ENCODE measurements at regions not wholly inside any gene's neighbourhood (a gene's known extent, or its start where the extent isn't known, plus 50 kb on each side); places are given as distances from the start of the nearest gene placed in this dataset.

GRCh38 chr3:177599837-177600236 lies 402.6 kb upstream of the TBL1XR1 start:
- DNase-seq (ENCODE audit: low read depth): no peak

DNA sequence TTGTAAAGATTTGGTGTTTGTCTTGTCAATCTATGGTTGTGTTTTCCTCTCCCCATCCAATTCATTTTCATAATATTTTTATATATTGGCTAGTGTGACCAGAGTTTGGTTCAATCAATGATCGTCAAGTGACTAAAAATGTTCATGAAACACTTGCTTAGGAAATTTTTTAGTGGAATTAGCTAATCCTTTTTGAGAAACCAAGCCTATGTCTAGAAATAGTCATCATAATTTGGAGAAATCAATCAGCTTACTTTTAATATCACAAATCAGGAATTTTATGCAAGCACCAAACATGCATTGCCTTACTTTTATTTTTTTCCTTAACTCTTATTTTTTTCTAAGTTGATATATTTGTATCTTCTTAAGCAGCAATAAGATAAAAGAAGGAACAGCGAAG lies 403.1 kb upstream of the TBL1XR1 start:
- DNase-seq (ENCODE audit: low read depth): no peak

- DNase-seq (ENCODE audit: low read depth): no peak
Measured at GRCh38 chr3:177601152-177601551, 403.9 kb upstream of the TBL1XR1 start.

DNA sequence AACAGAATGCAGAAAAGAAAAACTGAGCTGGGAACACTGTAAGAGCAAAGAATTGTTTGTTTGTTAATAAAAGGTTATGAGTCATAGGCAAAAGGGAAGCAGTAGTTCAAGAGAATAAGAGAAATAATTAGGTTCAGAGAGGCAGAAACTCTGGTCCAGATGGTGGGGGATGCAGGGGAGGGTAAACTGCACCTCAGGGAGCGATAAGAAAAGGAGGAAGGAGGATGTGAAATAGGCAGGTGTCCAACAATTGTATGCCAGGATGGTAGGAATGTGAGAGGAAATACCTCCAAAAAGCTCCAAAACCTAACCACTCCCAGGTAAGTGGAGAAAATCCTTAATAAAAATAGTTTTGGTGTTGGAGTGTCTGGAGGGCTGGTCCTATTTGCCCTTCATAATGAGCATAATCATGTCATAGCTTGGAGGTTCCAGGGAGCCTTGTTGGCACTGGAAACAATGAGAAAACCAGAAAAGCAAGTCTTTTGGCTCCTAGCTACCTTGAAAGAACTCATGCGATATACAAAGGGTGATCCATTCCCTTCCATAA lies 405.4 kb upstream of the TBL1XR1 start:
- DNase-seq (ENCODE audit: low read depth): no peak

DNA sequence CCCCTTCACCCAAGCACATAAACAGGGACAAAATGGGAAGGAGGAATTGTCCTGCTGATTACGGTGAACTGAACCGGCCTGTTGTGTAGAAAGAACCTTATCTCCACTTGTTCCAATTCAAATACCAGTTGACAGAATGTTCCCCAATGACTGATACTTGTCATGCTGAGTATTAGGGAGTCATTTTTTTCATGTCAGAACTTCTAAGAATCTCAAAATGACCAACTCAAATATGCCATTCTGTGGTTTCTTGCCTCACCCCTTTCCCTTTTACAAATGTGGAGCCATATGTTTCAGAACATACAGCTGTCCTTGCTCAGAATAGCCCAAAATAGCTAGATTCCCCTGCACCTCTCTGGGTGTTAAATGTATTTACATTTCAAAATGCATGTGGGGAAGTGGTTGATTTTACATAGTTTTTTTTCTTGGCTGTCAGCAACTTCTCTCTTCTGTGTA lies 405.9 kb upstream of the TBL1XR1 start:
- no peak for DNase-seq (ENCODE audit: low read depth)

DNA sequence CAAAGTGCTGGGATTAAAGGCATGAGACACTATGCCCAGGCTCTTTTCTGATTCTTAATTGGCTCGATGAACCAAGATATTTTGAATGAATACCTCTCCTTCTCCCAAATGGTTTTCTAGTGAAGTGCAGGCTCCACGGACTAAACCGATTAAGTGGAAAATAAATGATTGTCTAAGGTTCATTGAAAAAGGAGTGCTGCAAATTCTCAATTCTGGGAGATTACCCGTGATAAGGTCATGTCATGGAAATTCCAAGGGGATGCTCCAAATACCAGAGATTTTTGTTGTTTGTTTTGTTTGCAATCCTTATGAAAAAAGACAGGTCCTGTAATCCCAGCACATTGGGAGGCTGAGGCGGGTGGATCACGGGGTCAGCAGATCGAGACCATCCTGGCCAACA lies 406.9 kb upstream of the TBL1XR1 start:
- no peak for DNase-seq (ENCODE audit: low read depth)

DNA sequence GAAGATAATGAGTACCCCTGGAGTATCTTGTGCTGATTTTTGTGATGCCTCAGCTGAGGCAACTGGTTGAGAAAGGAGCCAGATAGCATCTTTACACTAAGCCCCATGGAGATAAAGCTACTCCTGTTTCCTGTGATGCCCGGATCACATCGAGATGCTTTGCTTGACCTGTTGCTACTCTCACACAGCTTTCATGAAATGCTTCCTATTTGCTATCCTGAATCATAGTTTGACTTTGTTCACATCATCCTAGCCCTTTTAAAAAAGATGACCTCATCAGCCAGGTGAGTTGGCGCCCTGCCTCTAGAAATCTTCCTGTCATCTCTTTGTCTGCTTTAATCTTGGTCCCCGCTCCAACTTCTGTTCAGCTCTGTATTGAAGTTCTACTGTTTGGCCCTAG lies 409.6 kb upstream of the TBL1XR1 start:
- no peak for DNase-seq (ENCODE audit: low read depth)

DNA sequence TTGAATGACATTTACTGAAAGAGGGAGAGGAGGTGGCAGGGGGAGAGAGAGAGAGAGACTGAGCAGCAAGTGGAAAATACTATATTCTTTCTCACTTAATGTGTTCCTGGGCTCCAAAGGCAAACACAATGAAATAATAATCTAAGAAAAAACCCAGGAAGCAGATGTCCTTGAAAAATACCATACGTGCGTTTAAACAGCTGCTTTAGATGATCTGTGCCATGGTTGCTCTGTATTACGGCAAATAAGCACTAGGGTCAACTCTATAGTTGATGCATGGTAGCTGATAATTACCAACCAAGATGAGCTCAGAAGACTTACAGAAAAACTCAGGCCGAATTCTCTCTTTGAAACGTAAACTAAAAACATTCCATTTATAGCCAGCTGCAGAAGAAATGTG lies 410.3 kb upstream of the TBL1XR1 start:
- DNase-seq (ENCODE audit: low read depth): no peak

DNA sequence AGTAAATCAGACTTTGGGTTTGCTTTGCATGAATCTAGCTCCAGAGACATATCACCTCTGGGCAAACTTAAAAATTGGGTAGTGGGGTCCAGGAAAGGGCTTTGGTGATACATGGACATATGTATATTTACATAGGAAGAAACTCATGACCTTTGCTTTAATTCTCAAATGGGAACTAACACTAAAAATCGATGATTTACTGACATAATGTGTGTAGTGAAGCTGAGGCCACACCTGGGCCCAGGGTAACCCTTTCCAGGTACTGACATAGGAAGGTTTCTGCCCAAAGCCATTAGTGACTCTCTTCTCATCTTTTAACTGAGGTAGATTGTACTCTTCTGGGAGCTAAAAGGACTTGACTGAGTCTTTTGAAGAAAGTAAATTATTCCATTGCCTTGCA lies 411.2 kb upstream of the TBL1XR1 start:
- DNase-seq (ENCODE audit: low read depth): no peak

DNA sequence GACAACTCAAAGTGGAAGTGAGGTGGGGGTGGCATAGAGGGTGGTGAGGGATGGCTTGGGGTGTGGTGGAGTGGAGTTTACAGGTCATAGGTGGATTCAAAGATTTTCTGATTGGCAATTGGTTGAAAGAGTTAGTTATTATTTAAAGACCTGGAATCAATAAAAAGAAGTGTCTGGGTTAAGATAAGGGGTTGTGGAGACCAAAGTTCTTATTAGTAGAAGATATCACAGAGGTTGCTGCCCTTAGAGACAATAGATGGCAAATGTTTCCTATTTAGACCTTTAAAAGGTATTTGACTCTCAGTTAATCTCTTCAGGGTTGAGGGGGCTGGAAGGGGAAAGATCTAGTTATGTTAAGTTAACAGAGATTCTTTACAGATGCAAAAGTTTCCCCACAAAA lies 412.3 kb upstream of the TBL1XR1 start:
- no peak for DNase-seq (ENCODE audit: low read depth)

- DNase-seq (ENCODE audit: low read depth): no peak
Measured at GRCh38 chr3:177610262-177610661, 413.0 kb upstream of the TBL1XR1 start.

- DNase-seq (ENCODE audit: low read depth): no peak
Measured at GRCh38 chr3:177610686-177611633, 413.7 kb upstream of the TBL1XR1 start.

- no peak for DNase-seq (ENCODE audit: low read depth)
Measured at GRCh38 chr3:177611752-177612334, 414.6 kb upstream of the TBL1XR1 start.

DNA sequence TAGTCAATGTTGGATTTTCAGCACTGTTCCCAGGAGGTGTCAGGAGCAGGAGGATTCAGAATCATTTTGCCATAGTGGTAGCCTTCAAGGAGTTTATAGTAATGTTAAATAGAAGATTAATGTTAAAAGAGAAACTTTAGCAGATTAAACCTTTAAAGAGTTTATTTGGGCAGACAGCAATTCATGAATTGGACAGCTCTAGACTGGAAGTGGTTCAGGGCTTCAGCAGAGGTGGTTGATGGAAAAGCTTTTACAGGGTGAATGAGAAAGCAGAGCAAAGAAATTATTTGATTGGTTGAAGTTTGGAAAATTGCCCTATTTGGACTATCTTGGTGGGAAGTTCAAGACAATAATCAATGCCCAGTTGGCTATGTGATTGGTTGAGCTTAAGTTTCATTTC lies 416.6 kb upstream of the TBL1XR1 start:
- DNase-seq (ENCODE audit: low read depth): no peak

- DNase-seq (ENCODE audit: low read depth): no peak
Measured at GRCh38 chr3:177615015-177615414, 417.7 kb upstream of the TBL1XR1 start.

- no peak for DNase-seq (ENCODE audit: low read depth)
Measured at GRCh38 chr3:177618873-177619733, 421.8 kb upstream of the TBL1XR1 start.

DNA sequence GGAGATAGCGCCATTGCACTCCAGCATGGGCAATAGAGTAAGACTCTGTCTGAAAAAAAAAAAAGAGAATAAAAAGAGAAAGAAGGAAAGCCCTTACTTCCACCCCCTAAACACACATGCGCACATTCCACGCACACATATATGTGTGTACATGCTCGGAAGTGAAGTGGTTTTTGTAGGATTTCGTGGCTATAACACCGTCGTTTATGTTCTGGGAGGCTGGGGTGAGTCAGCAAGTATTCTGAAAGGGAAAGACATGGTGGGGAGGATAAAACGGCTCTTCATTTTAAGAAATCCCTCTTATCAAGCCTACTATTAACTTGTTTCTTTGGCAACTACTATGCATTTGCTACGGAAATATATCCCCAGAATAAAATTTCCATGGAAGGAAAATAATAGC lies 422.8 kb upstream of the TBL1XR1 start:
- DNase-seq (ENCODE audit: low read depth): no peak

GRCh38 chr3:177622520-177622919 lies 425.2 kb upstream of the TBL1XR1 start:
- DNase-seq (ENCODE audit: low read depth): no peak

DNA sequence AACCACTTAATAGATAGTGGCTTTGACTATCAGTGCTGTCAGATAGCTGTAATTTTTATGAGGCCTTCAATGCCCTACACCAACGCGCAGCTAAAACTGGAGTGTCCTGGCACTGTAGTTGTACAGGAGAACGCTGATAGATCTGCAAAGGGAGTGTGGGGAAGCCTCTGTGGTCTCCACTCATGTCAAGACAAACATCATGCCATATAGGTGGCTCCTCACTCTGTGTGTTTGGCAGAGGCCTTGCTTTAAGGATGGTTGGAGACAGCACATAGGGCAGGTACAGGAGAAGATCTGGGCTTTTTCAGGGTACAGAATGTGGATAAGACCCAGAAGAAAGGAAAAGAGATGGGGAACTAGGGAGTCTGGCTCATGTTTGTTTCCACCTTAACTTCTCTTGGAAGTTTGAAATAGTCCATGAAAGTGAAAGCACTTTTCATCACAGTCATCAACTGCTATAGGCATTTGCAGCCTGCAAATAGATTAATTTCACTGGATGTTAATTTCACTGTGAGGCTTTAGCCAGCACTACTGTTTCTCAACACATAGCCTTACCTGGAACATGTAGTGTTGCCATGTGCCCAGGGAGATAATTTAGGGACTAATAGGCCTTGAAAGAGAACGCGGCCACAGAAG lies 425.8 kb upstream of the TBL1XR1 start:
- DNase-seq (ENCODE audit: low read depth): no peak

- no peak for DNase-seq (ENCODE audit: low read depth)
Measured at GRCh38 chr3:177624528-177625495, 427.5 kb upstream of the TBL1XR1 start.

DNA sequence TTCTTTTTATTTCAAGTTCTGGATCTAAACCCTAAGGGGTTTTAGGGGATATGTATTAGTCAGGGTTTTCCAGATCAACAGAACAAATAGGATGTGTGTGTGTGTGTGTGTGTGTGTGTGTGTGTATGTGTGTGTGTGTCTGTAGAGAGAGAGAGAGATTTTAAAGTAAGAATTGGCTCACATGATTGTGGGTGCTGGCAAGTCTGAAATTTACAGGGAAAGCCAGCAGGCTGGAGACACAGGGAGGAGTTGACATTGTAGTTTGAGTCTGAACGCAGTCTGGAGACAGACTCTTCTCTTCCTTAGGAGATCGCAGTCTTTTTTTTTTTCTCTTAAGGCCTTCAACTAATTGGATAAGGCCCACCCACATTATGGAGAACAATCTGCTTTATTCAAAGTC lies 428.8 kb upstream of the TBL1XR1 start:
- no peak for DNase-seq (ENCODE audit: low read depth)
